GM23248 (cell line): ENCODE measurements at regions not wholly inside any gene's neighbourhood (a gene's known extent, or its start where the extent isn't known, plus 50 kb on each side); places are given as distances from the start of the nearest gene placed in this dataset.

Experiments used
- DNase-seq: peaks from one replicate; pipeline ENCODE4 v3.0.0-alpha.2; 2015
- H2AFZ ChIP-seq: fragments of 200-600 bp; sonication (generic); 2 replicates; pipeline ENCODE4 v1.6.1; 2016; ENCODE audit warnings: antibody characterized with exemption
- H3F3A ChIP-seq: fragments of 200-600 bp; sonication (generic); 2 replicates; pipeline ENCODE4 v1.6.1; 2016; ENCODE audit warnings: mild to moderate bottlenecking, antibody characterized with exemption, mixed run types; ENCODE audit not compliant: insufficient read depth
- H3K27ac ChIP-seq: fragments of 200-600 bp; sonication (generic); 2 replicates; pipeline ENCODE4 v1.5.1; 2016; ENCODE audit warnings: mild to moderate bottlenecking
- H3K27me3 ChIP-seq: fragments of 200-600 bp; sonication (generic); replicated peaks from 2 replicates; pipeline ENCODE4 v1.6.1; 2016; ENCODE audit warnings: mild to moderate bottlenecking; ENCODE audit not compliant: insufficient read depth
- H3K36me3 ChIP-seq: fragments of 200-600 bp; sonication (generic); 2 replicates; pipeline ENCODE4 v1.6.1; 2016; ENCODE audit warnings: low read depth, mild to moderate bottlenecking
- H3K4me1 ChIP-seq: fragments of 200-600 bp; sonication (generic); 2 replicates; pipeline ENCODE4 v1.6.1; 2016; ENCODE audit warnings: mild to moderate bottlenecking; ENCODE audit not compliant: insufficient read depth
- H3K4me2 ChIP-seq: fragments of 200-600 bp; sonication (generic); one replicate; pipeline ENCODE4 v1.6.1; 2016; ENCODE audit warnings: mild to moderate bottlenecking; ENCODE audit not compliant: unreplicated experiment
- H3K4me3 ChIP-seq: fragments of 200-600 bp; sonication (generic); 2 replicates; pipeline ENCODE4 v1.5.1; 2016; ENCODE audit warnings: mild to moderate bottlenecking
- H3K79me2 ChIP-seq: fragments of 200-600 bp; sonication (generic); 2 replicates; pipeline ENCODE4 v1.6.1; 2016; ENCODE audit warnings: mild to moderate bottlenecking; ENCODE audit not compliant: insufficient read depth
- H3K9ac ChIP-seq: fragments of 200-600 bp; sonication (generic); 2 replicates; pipeline ENCODE4 v1.6.1; 2016; ENCODE audit warnings: mild to moderate bottlenecking
- H3K9me2 ChIP-seq: fragments of 200-600 bp; sonication (generic); 2 replicates; pipeline ENCODE4 v1.6.1; 2016; ENCODE audit warnings: mixed run types, mild to moderate bottlenecking, moderate library complexity; ENCODE audit not compliant: insufficient read depth
- H3K9me3 ChIP-seq: fragments of 200-600 bp; sonication (generic); one replicate; pipeline ENCODE4 v1.6.1; 2017; ENCODE audit warnings: low read depth
- H4K20me1 ChIP-seq: fragments of 200-600 bp; sonication (generic); 2 replicates; pipeline ENCODE4 v1.6.0; 2016; ENCODE audit not compliant: insufficient read depth
- EZH2 ChIP-seq: fragments of 200-600 bp; sonication (generic); IDR thresholded peaks from 2 replicates; pipeline ENCODE4 v1.6.1; 2018; ENCODE audit warnings: antibody characterized with exemption, mild to moderate bottlenecking; ENCODE audit not compliant: insufficient read depth, poor library complexity, severe bottlenecking
- EZH2phosphoT487 ChIP-seq: fragments of 200-600 bp; sonication (generic); IDR thresholded peaks from 2 replicates; pipeline ENCODE4 v1.6.1; 2018; ENCODE audit warnings: antibody characterized with exemption, moderate library complexity, mild to moderate bottlenecking, low read depth; ENCODE audit not compliant: insufficient read depth
- WGBS, 2 experiments: methylation state at CpG; one replicate each; pipeline ENCODE4 v1.1.6; 2015 to 2017; ENCODE audit warnings: low lambda C conversion rate in 2 of 2, low coverage in 1 of 2; ENCODE audit errors: missing lambda C conversion rate in 2 of 2; 5-methylcytosine and 5-hydroxymethylcytosine counted together
- in situ Hi-C: fragments of 300-500 bp; cut with MboI; formaldehyde crosslinking; loops from 2 replicates; pipeline ENCODE4 v1.15.0; 2020

DNA sequence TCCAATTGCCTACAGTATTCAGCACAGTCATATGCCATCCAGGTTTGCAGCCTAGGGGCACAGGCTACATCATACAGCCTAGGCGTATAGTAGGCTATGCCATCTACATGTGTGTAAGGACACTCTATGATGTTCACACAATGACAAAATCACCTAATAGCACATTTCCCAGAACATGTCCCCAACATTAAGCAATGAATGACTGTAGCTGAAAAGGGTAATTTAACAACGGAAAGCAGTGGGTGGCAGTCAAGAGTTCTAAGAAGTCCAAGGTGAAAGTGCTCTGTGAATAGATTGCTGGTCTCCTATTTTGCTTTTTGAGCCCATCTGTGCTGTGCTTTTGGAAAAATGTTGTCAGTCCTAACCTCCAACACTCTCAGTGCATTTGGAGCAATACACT lies 162.6 kb downstream of the KLF6 start:
- no peak for DNase-seq
- Histone ChIP-seq H3K36me3 (no peaks in the 10 kb centered on the region), H4K20me1 (no peaks in the 10 kb centered on the region), H3K4me1 (peaks cover 34% of the 10 kb centered on the region), H3K79me2 (no peaks in the 10 kb centered on the region), H3F3A (peaks cover 31% of the 10 kb centered on the region; the same call in 1 of the 2 replicates), H3K9ac (no peak overlapping the region), H3K9me3 (no peaks in the 10 kb centered on the region), H3K9me2 (no peaks in the 10 kb centered on the region), H3K4me2 (no peak overlapping the region), H3K27me3 (no peaks in the 10 kb centered on the region), H3K27ac (no peak overlapping the region), H2AFZ (no peak overlapping the region), H3K4me3 (no peak overlapping the region)
- 89 to 91% methylated on average over 2 of the region's 2 CpGs for WGBS, 2 experiments
- no peak for TF ChIP-seq EZH2
- TF ChIP-seq EZH2phosphoT487: no peak
- in situ Hi-C loops: no loop called here

DNA sequence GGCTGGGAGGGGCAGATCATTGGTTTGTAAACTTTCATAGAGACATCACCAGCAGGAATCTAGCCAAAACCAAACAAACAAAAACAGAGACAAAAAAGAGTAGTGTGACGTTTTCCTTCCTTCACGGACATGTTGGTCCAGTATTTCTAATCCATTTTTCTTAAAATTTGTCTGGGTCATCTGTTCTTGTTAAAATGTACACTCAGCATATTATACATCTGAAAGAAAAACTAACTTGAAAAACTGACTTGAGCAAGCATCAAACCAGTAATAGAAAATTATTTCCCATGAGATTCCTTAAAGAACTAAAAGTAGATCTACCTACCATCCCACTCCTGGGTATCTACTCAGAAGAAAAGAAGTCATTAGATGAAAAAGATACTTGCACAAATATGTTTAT lies 164.2 kb downstream of the KLF6 start:
- H3K9ac ChIP-seq: no peak overlapping the region
- WGBS, 2 experiments: 69 to 81% methylated on average over 2 of the region's 2 CpGs
- H3K79me2 ChIP-seq: no peaks in the 10 kb centered on the region
- H3K9me2 ChIP-seq: no peaks in the 10 kb centered on the region
- no peak overlapping the region for H2AFZ ChIP-seq
- peaks cover 26% of the 10 kb centered on the region; the same call in 1 of the 2 replicates for H3F3A ChIP-seq
- H3K4me1 ChIP-seq: peaks cover 28% of the 10 kb centered on the region
- H3K9me3 ChIP-seq: no peaks in the 10 kb centered on the region
- in situ Hi-C loops: no loop called here
- H3K27ac ChIP-seq: no peak overlapping the region
- H3K4me2 ChIP-seq: no peak overlapping the region
- DNase-seq: no peak
- H3K36me3 ChIP-seq: no peaks in the 10 kb centered on the region
- H4K20me1 ChIP-seq: no peaks in the 10 kb centered on the region
- H3K27me3 ChIP-seq: no peaks in the 10 kb centered on the region
- TF ChIP-seq EZH2phosphoT487 (no peak), EZH2 (no peak)
- H3K4me3 ChIP-seq: no peak overlapping the region

DNA sequence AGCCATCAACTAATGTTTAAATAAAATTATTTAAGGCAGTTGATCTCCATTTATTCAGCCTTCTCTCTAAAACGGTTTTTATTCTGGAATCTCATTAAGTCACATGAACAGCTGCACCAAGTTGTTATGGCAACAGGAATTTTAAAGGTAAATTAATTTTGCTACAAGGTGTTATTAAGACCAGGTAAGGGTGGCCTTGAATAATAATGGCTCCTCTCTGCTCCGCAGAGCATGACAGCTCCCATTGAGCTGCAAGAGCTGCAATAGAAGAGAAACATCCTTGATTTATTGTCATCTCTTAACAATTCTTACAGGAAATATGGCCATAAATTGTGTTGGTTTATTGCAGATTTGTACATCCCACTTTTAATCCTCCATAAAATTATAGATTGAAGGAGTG lies 165.8 kb downstream of the KLF6 start:
- no peak for DNase-seq
- Histone ChIP-seq H3K4me2 (no peak overlapping the region), H3K9me2 (no peaks in the 10 kb centered on the region), H3K4me3 (no peak overlapping the region), H3K79me2 (no peaks in the 10 kb centered on the region), H3K9me3 (no peaks in the 10 kb centered on the region), H2AFZ (no peak overlapping the region), H3K27me3 (no peaks in the 10 kb centered on the region), H3F3A (peaks cover 11% of the 10 kb centered on the region; the same call in 1 of the 2 replicates), H3K4me1 (peaks cover 13% of the 10 kb centered on the region), H3K9ac (no peak overlapping the region), H3K36me3 (no peaks in the 10 kb centered on the region), H3K27ac (no peak overlapping the region), H4K20me1 (no peaks in the 10 kb centered on the region)
- TF ChIP-seq EZH2phosphoT487 (no peak), EZH2 (no peak)
- in situ Hi-C loops: no loop called here
- 83 to 84% methylated on average over 2 of the region's 2 CpGs for WGBS, 2 experiments

DNA sequence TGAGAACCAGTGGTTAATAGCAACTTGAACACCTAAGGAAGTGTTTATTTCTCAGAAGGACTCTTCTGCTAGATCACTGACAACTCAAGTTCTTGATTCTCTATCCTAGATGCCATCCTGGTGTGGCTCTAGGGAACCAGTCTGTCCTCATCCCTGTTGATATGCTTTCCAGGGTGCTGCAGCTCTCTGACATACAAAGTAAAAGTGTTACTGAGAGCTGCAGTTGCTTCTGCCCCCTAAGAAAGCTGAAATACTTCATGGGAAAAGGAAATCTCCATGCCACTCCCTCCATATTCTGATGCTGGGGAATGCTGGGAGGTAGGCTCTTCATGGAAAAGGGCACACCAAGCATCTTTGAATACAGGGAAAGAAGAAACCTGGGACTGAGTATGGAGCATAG lies 168.1 kb downstream of the KLF6 start:
- Histone ChIP-seq H3K4me1 (no peaks in the 10 kb centered on the region), H3K79me2 (no peaks in the 10 kb centered on the region), H3K9me3 (no peaks in the 10 kb centered on the region), H2AFZ (no peak overlapping the region), H3K36me3 (no peaks in the 10 kb centered on the region), H3K4me3 (no peak overlapping the region), H3K9me2 (no peaks in the 10 kb centered on the region), H3F3A (no peaks in the 10 kb centered on the region), H3K27me3 (no peaks in the 10 kb centered on the region), H3K9ac (no peak overlapping the region), H3K4me2 (no peak overlapping the region), H3K27ac (no peak overlapping the region), H4K20me1 (no peaks in the 10 kb centered on the region)
- TF ChIP-seq EZH2phosphoT487 (no peak), EZH2 (no peak)
- DNase-seq: no peak
- in situ Hi-C loops: no loop called here

DNA sequence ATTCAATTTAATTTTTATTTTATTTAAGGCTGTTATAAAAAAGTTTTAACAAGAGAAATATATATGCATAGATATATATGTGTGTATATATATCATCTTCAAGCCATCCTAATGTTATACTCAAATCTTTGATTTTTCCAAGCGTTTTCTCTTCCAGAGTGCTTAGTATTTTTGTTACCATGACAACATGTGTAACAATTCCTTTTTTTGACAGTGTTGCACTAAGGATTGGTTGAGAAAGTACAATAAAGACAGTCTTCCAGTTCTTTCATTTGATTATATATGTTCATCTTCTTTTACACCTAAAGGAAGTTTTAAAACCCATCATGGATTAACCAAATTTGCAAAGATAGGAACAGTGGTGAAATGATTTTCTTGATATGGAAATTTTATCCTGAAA lies 171.7 kb downstream of the KLF6 start:
- Histone ChIP-seq H3K4me1 (no peaks in the 10 kb centered on the region), H3K9ac (no peak overlapping the region), H4K20me1 (no peaks in the 10 kb centered on the region), H3K79me2 (no peaks in the 10 kb centered on the region), H3K4me2 (no peak overlapping the region), H3K36me3 (no peaks in the 10 kb centered on the region), H3K27ac (no peak overlapping the region), H3K4me3 (no peak overlapping the region), H3K9me2 (no peaks in the 10 kb centered on the region), H3F3A (no peaks in the 10 kb centered on the region), H3K9me3 (no peaks in the 10 kb centered on the region), H3K27me3 (no peaks in the 10 kb centered on the region), H2AFZ (no peak overlapping the region)
- in situ Hi-C loops: no loop called here
- TF ChIP-seq EZH2 (no peak), EZH2phosphoT487 (no peak)
- 14 to 26% methylated on average over 1 of the region's 1 CpG for WGBS, 2 experiments
- no peak for DNase-seq
